ENCODE measurements at regions not wholly inside any gene's neighbourhood (a gene's known extent, or its start where the extent isn't known, plus 50 kb on each side); places are given as distances from the start of the nearest gene placed in this dataset.
"Not testable (repeated sequence)": the region's sequence is repeated elsewhere in the genome, so short reads cannot be mapped to it uniquely, and the experiment has no call there.

- 90% methylated on average over 2 of the region's 3 CpGs for WGBS (ENCODE audit: insufficient coverage, low lambda C conversion rate)
- H3K9me3 ChIP-seq (ENCODE audit: control insufficient read depth, low read depth, low read length); H3K36me3 ChIP-seq (ENCODE audit: control insufficient read depth, insufficient read depth, low read length); H3K27ac ChIP-seq (ENCODE audit: low read length); DNase-seq; H3K27me3 ChIP-seq (ENCODE audit: control insufficient read depth, insufficient read depth, low read length); H3K4me3 ChIP-seq (ENCODE audit: low read length); H3K4me1 ChIP-seq (ENCODE audit: control insufficient read depth, insufficient read depth, low read length): not testable (repeated sequence)
Measured at GRCh38 chr12:116327992-116328391, 50.5 kb upstream of the MED13L start.

GRCh38 chr12:116331876-116332275, 54.4 kb upstream of the MED13L start:
- Histone ChIP-seq H3K27ac (ENCODE audit: low read length) (no peak overlapping the region), H3K4me1 (ENCODE audit: control insufficient read depth, insufficient read depth, low read length) (no peaks in the 10 kb centered on the region), H3K27me3 (ENCODE audit: control insufficient read depth, insufficient read depth, low read length) (no peaks in the 10 kb centered on the region), H3K9me3 (ENCODE audit: control insufficient read depth, low read depth, low read length) (no peaks in the 10 kb centered on the region), H3K4me3 (ENCODE audit: low read length) (no peak overlapping the region), H3K36me3 (ENCODE audit: control insufficient read depth, insufficient read depth, low read length) (no peaks in the 10 kb centered on the region)
- no peak for DNase-seq
- WGBS (ENCODE audit: insufficient coverage, low lambda C conversion rate) = no CpG with 5 or more reads among the region's 2 CpGs

GRCh38 chr12:116332705-116333380, 55.4 kb upstream of the MED13L start:
- Histone ChIP-seq H3K27ac (ENCODE audit: low read length) (no peak overlapping the region), H3K36me3 (ENCODE audit: control insufficient read depth, insufficient read depth, low read length) (no peaks in the 10 kb centered on the region), H3K4me1 (ENCODE audit: control insufficient read depth, insufficient read depth, low read length) (no peaks in the 10 kb centered on the region), H3K27me3 (ENCODE audit: control insufficient read depth, insufficient read depth, low read length) (no peaks in the 10 kb centered on the region), H3K9me3 (ENCODE audit: control insufficient read depth, low read depth, low read length) (no peaks in the 10 kb centered on the region), H3K4me3 (ENCODE audit: low read length) (no peak overlapping the region)
- WGBS (ENCODE audit: insufficient coverage, low lambda C conversion rate) = 100% methylated on average over 1 of the region's 11 CpGs
- DNase-seq = no peak

GRCh38 chr12:116333402-116333801, 55.9 kb upstream of the MED13L start:
- H3K4me1 ChIP-seq (ENCODE audit: control insufficient read depth, insufficient read depth, low read length) = no peaks in the 10 kb centered on the region
- no CpG with 5 or more reads among the region's 5 CpGs for WGBS (ENCODE audit: insufficient coverage, low lambda C conversion rate)
- H3K9me3 ChIP-seq (ENCODE audit: control insufficient read depth, low read depth, low read length) = no peaks in the 10 kb centered on the region
- no peak overlapping the region for H3K27ac ChIP-seq (ENCODE audit: low read length)
- no peaks in the 10 kb centered on the region for H3K36me3 ChIP-seq (ENCODE audit: control insufficient read depth, insufficient read depth, low read length)
- no peaks in the 10 kb centered on the region for H3K27me3 ChIP-seq (ENCODE audit: control insufficient read depth, insufficient read depth, low read length)
- DNase-seq = no peak
- H3K4me3 ChIP-seq (ENCODE audit: low read length) = no peak overlapping the region

- H3K4me3 ChIP-seq (ENCODE audit: low read length) = no peak overlapping the region
- H3K27me3 ChIP-seq (ENCODE audit: control insufficient read depth, insufficient read depth, low read length) = no peaks in the 10 kb centered on the region
- WGBS (ENCODE audit: insufficient coverage, low lambda C conversion rate) = no CpG with 5 or more reads among the region's 11 CpGs
- H3K4me1 ChIP-seq (ENCODE audit: control insufficient read depth, insufficient read depth, low read length) = no peaks in the 10 kb centered on the region
- no peak overlapping the region for H3K27ac ChIP-seq (ENCODE audit: low read length)
- no peaks in the 10 kb centered on the region for H3K36me3 ChIP-seq (ENCODE audit: control insufficient read depth, insufficient read depth, low read length)
- DNase-seq = no peak
- no peaks in the 10 kb centered on the region for H3K9me3 ChIP-seq (ENCODE audit: control insufficient read depth, low read depth, low read length)
Measured at GRCh38 chr12:116336542-116337065, 59.1 kb upstream of the MED13L start.

DNA sequence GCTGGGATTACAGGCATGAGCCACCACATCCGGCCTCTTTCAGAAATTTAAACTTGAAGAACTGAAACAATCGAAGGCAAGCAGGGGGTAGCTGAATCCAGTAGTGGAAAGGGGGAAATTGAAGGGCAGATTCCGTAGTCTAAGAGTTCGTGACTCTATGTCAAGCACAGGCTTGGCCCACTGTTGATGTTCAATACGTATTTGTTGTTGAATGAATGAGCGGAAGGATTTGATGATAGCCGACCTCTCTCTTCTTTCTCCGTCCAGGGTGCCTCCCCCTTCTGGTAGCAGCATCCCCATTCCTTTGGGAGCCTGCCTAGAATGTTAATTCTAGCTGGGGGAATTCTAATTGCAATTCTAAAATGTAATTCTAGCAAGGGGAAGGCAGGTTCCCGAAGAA, 59.8 kb upstream of the MED13L start:
- Histone ChIP-seq H3K9me3 (ENCODE audit: control insufficient read depth, low read depth, low read length) (no peaks in the 10 kb centered on the region), H3K36me3 (ENCODE audit: control insufficient read depth, insufficient read depth, low read length) (no peaks in the 10 kb centered on the region), H3K4me1 (ENCODE audit: control insufficient read depth, insufficient read depth, low read length) (no peaks in the 10 kb centered on the region), H3K4me3 (ENCODE audit: low read length) (no peak overlapping the region), H3K27me3 (ENCODE audit: control insufficient read depth, insufficient read depth, low read length) (no peaks in the 10 kb centered on the region), H3K27ac (ENCODE audit: low read length) (no peak overlapping the region)
- WGBS (ENCODE audit: insufficient coverage, low lambda C conversion rate) = no CpG with 5 or more reads among the region's 9 CpGs
- DNase-seq = no peak

- H3K9me3 ChIP-seq (ENCODE audit: control insufficient read depth, low read depth, low read length) = no peaks in the 10 kb centered on the region
- H3K4me1 ChIP-seq (ENCODE audit: control insufficient read depth, insufficient read depth, low read length) = no peaks in the 10 kb centered on the region
- WGBS (ENCODE audit: insufficient coverage, low lambda C conversion rate) = 100% methylated on average over 1 of the region's 11 CpGs
- no peaks in the 10 kb centered on the region for H3K36me3 ChIP-seq (ENCODE audit: control insufficient read depth, insufficient read depth, low read length)
- no peak overlapping the region for H3K27ac ChIP-seq (ENCODE audit: low read length)
- H3K4me3 ChIP-seq (ENCODE audit: low read length) = no peak overlapping the region
- no peak for DNase-seq
- H3K27me3 ChIP-seq (ENCODE audit: control insufficient read depth, insufficient read depth, low read length) = no peaks in the 10 kb centered on the region
Measured at GRCh38 chr12:116338064-116338846, 60.8 kb upstream of the MED13L start.

DNA sequence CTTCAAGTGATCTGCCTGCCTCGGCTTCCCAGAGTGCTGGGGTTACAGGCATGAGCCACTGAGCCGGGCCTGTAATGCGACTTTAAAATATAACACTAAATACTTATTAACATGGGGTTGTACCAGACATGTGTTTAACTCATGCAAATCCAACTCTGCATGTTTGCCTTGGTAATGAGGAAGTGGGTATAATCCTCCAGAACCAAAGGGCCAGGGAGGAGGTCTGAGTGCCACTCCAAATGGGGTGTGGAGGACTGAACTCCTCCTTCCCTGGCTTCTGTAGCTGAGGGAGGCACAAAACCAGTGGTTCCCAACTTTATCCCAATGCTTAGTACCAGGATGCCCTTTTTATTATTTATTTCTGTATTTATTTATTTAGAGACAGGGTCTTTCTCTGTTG, 61.6 kb upstream of the MED13L start:
- no peak overlapping the region for H3K27ac ChIP-seq (ENCODE audit: low read length)
- no peaks in the 10 kb centered on the region for H3K36me3 ChIP-seq (ENCODE audit: control insufficient read depth, insufficient read depth, low read length)
- H3K9me3 ChIP-seq (ENCODE audit: control insufficient read depth, low read depth, low read length) = no peaks in the 10 kb centered on the region
- no peaks in the 10 kb centered on the region for H3K27me3 ChIP-seq (ENCODE audit: control insufficient read depth, insufficient read depth, low read length)
- no CpG with 5 or more reads among the region's 3 CpGs for WGBS (ENCODE audit: insufficient coverage, low lambda C conversion rate)
- H3K4me3 ChIP-seq (ENCODE audit: low read length) = no peak overlapping the region
- no peak for DNase-seq
- H3K4me1 ChIP-seq (ENCODE audit: control insufficient read depth, insufficient read depth, low read length) = no peaks in the 10 kb centered on the region

GRCh38 chr12:116339800-116340371, 62.4 kb upstream of the MED13L start:
- no peak overlapping the region for H3K4me3 ChIP-seq (ENCODE audit: low read length)
- H3K36me3 ChIP-seq (ENCODE audit: control insufficient read depth, insufficient read depth, low read length) = no peaks in the 10 kb centered on the region
- H3K27me3 ChIP-seq (ENCODE audit: control insufficient read depth, insufficient read depth, low read length) = no peaks in the 10 kb centered on the region
- H3K27ac ChIP-seq (ENCODE audit: low read length) = no peak overlapping the region
- no peaks in the 10 kb centered on the region for H3K9me3 ChIP-seq (ENCODE audit: control insufficient read depth, low read depth, low read length)
- no peak for DNase-seq
- no peaks in the 10 kb centered on the region for H3K4me1 ChIP-seq (ENCODE audit: control insufficient read depth, insufficient read depth, low read length)
- WGBS (ENCODE audit: insufficient coverage, low lambda C conversion rate) = no CpG with 5 or more reads among the region's 3 CpGs

DNA sequence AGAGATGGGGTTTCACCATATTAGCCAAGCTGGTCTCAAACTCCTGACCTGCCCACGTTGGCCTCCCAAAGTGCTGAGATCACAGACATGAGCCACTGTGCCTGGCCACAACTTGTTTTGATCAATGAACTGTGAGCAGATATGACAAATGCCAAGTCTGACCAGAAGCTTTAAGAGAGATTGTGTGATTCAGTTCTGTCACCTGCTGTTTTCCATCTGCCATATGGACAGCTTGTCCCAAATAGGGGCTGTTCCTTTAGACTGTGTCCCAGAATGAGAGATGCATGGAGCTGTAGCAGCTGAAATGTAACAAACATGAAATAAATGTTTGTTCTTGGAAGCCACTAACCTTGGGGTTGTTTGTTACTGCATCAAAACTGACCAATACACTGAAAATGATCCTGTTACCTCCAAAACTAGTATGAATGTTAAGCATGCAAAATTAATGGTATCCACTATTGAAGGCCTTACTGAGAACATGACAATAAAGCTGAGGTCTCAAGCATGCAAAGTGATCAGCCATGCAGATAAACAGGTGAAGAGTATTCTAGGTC, 65.9 kb upstream of the MED13L start:
- Histone ChIP-seq H3K4me1 (ENCODE audit: control insufficient read depth, insufficient read depth, low read length) (peaks cover 2% of the 10 kb centered on the region), H3K36me3 (ENCODE audit: control insufficient read depth, insufficient read depth, low read length) (no peaks in the 10 kb centered on the region), H3K27me3 (ENCODE audit: control insufficient read depth, insufficient read depth, low read length) (no peaks in the 10 kb centered on the region), H3K4me3 (ENCODE audit: low read length) (no peak overlapping the region), H3K9me3 (ENCODE audit: control insufficient read depth, low read depth, low read length) (no peaks in the 10 kb centered on the region), H3K27ac (ENCODE audit: low read length) (no peak overlapping the region)
- WGBS (ENCODE audit: insufficient coverage, low lambda C conversion rate) = no CpG with 5 or more reads among the region's 1 CpG
- no peak for DNase-seq

Data from large intestine (tissue), 3 donors.